Trophoblast cell (in vitro differentiated cells and primary cell): ENCODE measurements at regions not wholly inside any gene's neighbourhood (a gene's known extent, or its start where the extent isn't known, plus 50 kb on each side); places are given as distances from the start of the nearest gene placed in this dataset.

Experiments
- DNase-seq, 2 donors: peaks; one replicate each; pipeline ENCODE4 v3.0.0-alpha.2; 2016
- H2AFZ ChIP-seq: 2 replicates; pipeline ENCODE4 v1.6.1; 2013; ENCODE audit warnings: low read length, moderate library complexity, mild to moderate bottlenecking; ENCODE audit not compliant: insufficient read depth, poor library complexity
- H2AK5ac ChIP-seq: 2 replicates; pipeline ENCODE4 v1.6.1; 2013; ENCODE audit warnings: mild to moderate bottlenecking, low read length
- H2BK120ac ChIP-seq: 2 replicates; pipeline ENCODE4 v1.6.1; 2013; ENCODE audit warnings: low read length, mild to moderate bottlenecking, moderate library complexity; ENCODE audit not compliant: insufficient read depth, poor library complexity
- H2BK12ac ChIP-seq: 2 replicates; pipeline ENCODE4 v1.6.1; 2013; ENCODE audit warnings: mild to moderate bottlenecking, low read length, moderate library complexity
- H2BK5ac ChIP-seq: 2 replicates; pipeline ENCODE4 v1.6.1; 2013; ENCODE audit warnings: low read length, low read depth, moderate library complexity, mild to moderate bottlenecking; ENCODE audit not compliant: poor library complexity
- H3K14ac ChIP-seq: 2 replicates; pipeline ENCODE4 v1.6.1; 2013; ENCODE audit warnings: mild to moderate bottlenecking, low read length
- H3K18ac ChIP-seq: 2 replicates; pipeline ENCODE4 v1.6.1; 2013; ENCODE audit warnings: mild to moderate bottlenecking, low read length
- H3K23ac ChIP-seq: 2 replicates; pipeline ENCODE4 v1.6.1; 2013; ENCODE audit warnings: low read length
- H3K27ac ChIP-seq: 2 replicates; pipeline ENCODE4 v1.5.1; 2013; ENCODE audit warnings: low read depth, mild to moderate bottlenecking, inconsistent platforms, low read length, moderate library complexity
- H3K27me3 ChIP-seq: 2 replicates; pipeline ENCODE4 v1.6.1; 2013; ENCODE audit warnings: inconsistent platforms, mild to moderate bottlenecking, low read length, moderate library complexity; ENCODE audit not compliant: insufficient read depth
- H3K36me3 ChIP-seq, 2 experiments: 1 replicate in 1 of 2; 2 replicates in 1 of 2; pipeline ENCODE4 v1.6.1; 2013; ENCODE audit warnings: low read length in 2 of 2, mild to moderate bottlenecking in 2 of 2, moderate library complexity in 1 of 2; ENCODE audit not compliant: insufficient read depth in 2 of 2, control insufficient read depth in 1 of 2
- H3K4ac ChIP-seq: 2 replicates; pipeline ENCODE4 v1.6.1; 2013; ENCODE audit warnings: low read depth, mild to moderate bottlenecking, low read length, moderate library complexity
- H3K4me1 ChIP-seq, 2 experiments: 1 replicate in 1 of 2; 2 replicates in 1 of 2; pipeline ENCODE4 v1.6.1; 2013; ENCODE audit warnings: low read length in 2 of 2, mild to moderate bottlenecking in 2 of 2, moderate library complexity in 1 of 2; ENCODE audit not compliant: insufficient read depth in 2 of 2, control insufficient read depth in 1 of 2
- H3K4me2 ChIP-seq: 2 replicates; pipeline ENCODE4 v1.6.1; 2013; ENCODE audit warnings: inconsistent platforms, mild to moderate bottlenecking, low read length, moderate library complexity
- H3K4me3 ChIP-seq: 2 replicates; pipeline ENCODE4 v1.5.1; 2013; ENCODE audit warnings: mild to moderate bottlenecking, low read depth, low read length, inconsistent platforms
- H3K79me1 ChIP-seq: one replicate; pipeline ENCODE4 v1.6.1; 2013; ENCODE audit warnings: low read length
- H3K79me2 ChIP-seq: 2 replicates; pipeline ENCODE4 v1.6.1; 2013; ENCODE audit warnings: low read length, mild to moderate bottlenecking; ENCODE audit not compliant: control insufficient read depth, insufficient read depth, poor library complexity
- H3K9ac ChIP-seq: 2 replicates; pipeline ENCODE4 v1.6.1; 2013; ENCODE audit warnings: mild to moderate bottlenecking, low read length
- H3K9me3 ChIP-seq: 2 replicates; pipeline ENCODE4 v1.6.1; 2013; ENCODE audit warnings: low read depth, mild to moderate bottlenecking, control low read depth, inconsistent platforms, low read length; ENCODE audit not compliant: insufficient read depth
- H4K12ac ChIP-seq: 2 replicates; pipeline ENCODE4 v1.6.1; 2013; ENCODE audit warnings: low read depth, mild to moderate bottlenecking, low read length, moderate library complexity
- H4K8ac ChIP-seq: 2 replicates; pipeline ENCODE4 v1.6.1; 2013; ENCODE audit warnings: low read depth, mild to moderate bottlenecking, low read length, moderate library complexity
- H4K91ac ChIP-seq: one replicate; pipeline ENCODE4 v1.6.1; 2013; ENCODE audit warnings: low read depth, mild to moderate bottlenecking, low read length, moderate library complexity
- WGBS: extraction: QIAGEN DNeasy Blood & Tissue Kit; methylation state at CpG from one replicate; pipeline ENCODE4 v1.1.7; 2013; ENCODE audit warnings: missing lambda C conversion rate; ENCODE audit not compliant: insufficient read length, insufficient coverage; ENCODE audit errors: extremely low coverage; 5-methylcytosine and 5-hydroxymethylcytosine counted together

DNA sequence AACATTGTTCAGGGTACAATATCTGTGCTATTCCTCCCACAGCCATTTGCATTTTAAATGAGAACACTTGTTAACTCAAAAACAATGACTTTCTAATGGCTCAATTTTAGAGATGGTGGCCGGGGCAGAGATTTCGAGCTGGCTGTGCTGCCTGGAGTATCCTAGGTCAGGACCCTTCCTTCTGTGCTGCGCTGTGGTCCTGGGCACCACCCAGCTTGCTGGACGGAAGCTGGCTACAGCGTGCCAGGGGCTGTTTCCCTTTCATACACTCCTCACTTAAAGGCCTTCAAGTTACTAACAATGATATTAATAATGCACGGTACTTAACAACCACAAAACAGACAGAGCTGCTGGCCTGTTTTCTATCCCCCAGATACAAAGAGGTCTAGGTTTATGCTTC is 194.4 kb upstream of the CST7 start:
- no peak overlapping the region for H2BK12ac ChIP-seq
- no peaks in the 10 kb centered on the region for H3K79me1 ChIP-seq
- DNase-seq: no peak
- WGBS: no CpG with 5 or more reads among the region's 6 CpGs
- H3K36me3 ChIP-seq: no peaks in the 10 kb centered on the region
- no peak overlapping the region for H3K4me3 ChIP-seq
- no peak overlapping the region for H2BK5ac ChIP-seq
- H3K27ac ChIP-seq: no peak overlapping the region
- H3K4ac ChIP-seq: no peak overlapping the region
- H3K4me2 ChIP-seq: no peak overlapping the region
- H2AFZ ChIP-seq: no peak overlapping the region
- no peak overlapping the region for H3K23ac ChIP-seq
- no peak overlapping the region for H3K9ac ChIP-seq
- H4K12ac ChIP-seq: no peak overlapping the region
- no peaks in the 10 kb centered on the region for H3K79me2 ChIP-seq
- no peaks in the 10 kb centered on the region for H3K9me3 ChIP-seq
- no peak overlapping the region for H4K8ac ChIP-seq
- no peaks in the 10 kb centered on the region for H3K4me1 ChIP-seq
- H3K27me3 ChIP-seq: no peaks in the 10 kb centered on the region
- no peak overlapping the region for H2AK5ac ChIP-seq
- H3K18ac ChIP-seq: no peak overlapping the region
- no peak overlapping the region for H4K91ac ChIP-seq
- no peak overlapping the region for H2BK120ac ChIP-seq
- no peak overlapping the region for H3K14ac ChIP-seq

DNA sequence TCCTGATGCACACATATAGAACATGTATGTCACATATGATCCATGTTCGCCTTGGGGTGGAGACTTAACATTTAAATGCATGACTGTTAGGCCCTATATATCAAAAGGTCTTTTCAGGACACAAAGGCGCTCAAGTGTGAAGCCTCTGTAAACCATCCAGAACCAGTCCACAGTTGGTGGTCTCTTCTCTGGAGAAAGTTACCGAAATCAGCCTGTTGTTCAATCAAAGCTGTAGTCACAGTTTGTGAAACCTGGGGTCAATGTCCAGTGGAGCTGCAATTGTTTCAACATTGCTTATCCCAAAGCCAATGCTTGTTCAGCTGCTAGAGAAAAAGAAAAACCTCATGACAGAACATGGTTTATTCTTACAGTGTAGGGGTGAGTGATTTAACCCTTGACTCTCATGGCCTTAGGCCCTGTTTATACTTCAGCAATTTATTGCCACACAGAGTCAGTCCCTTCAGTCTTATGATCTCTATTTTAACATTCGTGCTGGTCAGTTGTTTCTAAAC is 193.6 kb upstream of the CST7 start:
- Histone ChIP-seq H4K12ac (no peak overlapping the region), H2BK120ac (no peak overlapping the region), H3K79me1 (no peaks in the 10 kb centered on the region), H3K18ac (no peak overlapping the region), H3K4ac (no peak overlapping the region), H2BK5ac (no peak overlapping the region), H3K27ac (no peak overlapping the region), H2BK12ac (no peak overlapping the region), H3K9me3 (peaks cover under 1% of the 10 kb centered on the region), H3K23ac (no peak overlapping the region), H3K4me1 (no peaks in the 10 kb centered on the region), H3K4me3 (no peak overlapping the region), H4K91ac (no peak overlapping the region), H3K79me2 (no peaks in the 10 kb centered on the region), H2AFZ (no peak overlapping the region), H3K36me3 (no peaks in the 10 kb centered on the region), H3K9ac (no peak overlapping the region), H3K14ac (no peak overlapping the region), H2AK5ac (no peak overlapping the region), H3K4me2 (no peak overlapping the region), H4K8ac (no peak overlapping the region), H3K27me3 (no peaks in the 10 kb centered on the region)
- DNase-seq: no peak
- WGBS: no CpG with 5 or more reads among the region's 4 CpGs

DNA sequence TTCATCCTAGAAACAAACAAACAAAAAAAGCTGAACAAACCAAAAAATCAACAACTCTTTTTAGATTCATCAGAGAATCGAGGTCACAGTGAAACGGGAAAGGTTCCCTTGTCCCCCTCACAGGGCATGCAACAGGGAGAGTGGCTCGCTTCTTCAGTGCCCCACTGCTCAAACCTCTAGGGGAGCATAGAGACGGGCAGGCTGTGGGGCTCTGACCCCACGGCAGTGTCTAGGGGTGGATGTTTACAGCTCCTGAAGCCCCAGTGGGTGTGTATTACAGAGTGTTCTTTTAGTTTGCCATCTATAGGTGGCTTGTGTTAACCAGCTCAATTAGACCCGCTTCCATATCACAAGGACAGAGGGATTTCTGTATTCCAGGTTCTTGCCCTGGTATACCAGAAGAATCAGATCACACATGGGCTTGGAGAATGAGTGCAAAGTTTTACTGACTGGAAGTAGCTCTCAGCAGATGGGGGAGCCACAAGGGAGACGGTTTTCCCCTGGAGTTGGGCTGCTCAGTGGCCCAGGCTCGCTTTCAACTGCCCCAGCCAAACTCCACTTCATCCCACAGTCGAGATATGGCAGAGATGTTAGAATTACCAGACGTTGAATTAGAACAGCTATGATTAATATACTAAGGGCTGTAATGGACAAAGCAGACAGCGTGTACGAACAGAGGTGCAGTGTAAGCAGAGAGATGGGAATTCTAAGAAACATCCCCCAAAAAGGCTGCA is 192.6 kb upstream of the CST7 start:
- no peak overlapping the region for H2BK120ac ChIP-seq
- no peak overlapping the region for H3K14ac ChIP-seq
- H3K79me2 ChIP-seq: no peaks in the 10 kb centered on the region
- no peak overlapping the region for H3K23ac ChIP-seq
- H4K8ac ChIP-seq: no peak overlapping the region
- peaks cover 1% of the 10 kb centered on the region for H3K9me3 ChIP-seq
- DNase-seq: no peak
- H3K4ac ChIP-seq: no peak overlapping the region
- H3K9ac ChIP-seq: no peak overlapping the region
- H3K18ac ChIP-seq: no peak overlapping the region
- H3K36me3 ChIP-seq: no peaks in the 10 kb centered on the region
- H3K4me3 ChIP-seq: no peak overlapping the region
- no peak overlapping the region for H2AFZ ChIP-seq
- no peak overlapping the region for H2AK5ac ChIP-seq
- H3K79me1 ChIP-seq: no peaks in the 10 kb centered on the region
- H3K27me3 ChIP-seq: no peaks in the 10 kb centered on the region
- no peak overlapping the region for H3K4me2 ChIP-seq
- no peak overlapping the region for H4K91ac ChIP-seq
- H2BK12ac ChIP-seq: peak overlapping the region; percentile 23
- H3K27ac ChIP-seq: no peak overlapping the region
- H4K12ac ChIP-seq: no peak overlapping the region
- H3K4me1 ChIP-seq: no peaks in the 10 kb centered on the region
- H2BK5ac ChIP-seq: no peak overlapping the region
- WGBS: no CpG with 5 or more reads among the region's 12 CpGs

DNA sequence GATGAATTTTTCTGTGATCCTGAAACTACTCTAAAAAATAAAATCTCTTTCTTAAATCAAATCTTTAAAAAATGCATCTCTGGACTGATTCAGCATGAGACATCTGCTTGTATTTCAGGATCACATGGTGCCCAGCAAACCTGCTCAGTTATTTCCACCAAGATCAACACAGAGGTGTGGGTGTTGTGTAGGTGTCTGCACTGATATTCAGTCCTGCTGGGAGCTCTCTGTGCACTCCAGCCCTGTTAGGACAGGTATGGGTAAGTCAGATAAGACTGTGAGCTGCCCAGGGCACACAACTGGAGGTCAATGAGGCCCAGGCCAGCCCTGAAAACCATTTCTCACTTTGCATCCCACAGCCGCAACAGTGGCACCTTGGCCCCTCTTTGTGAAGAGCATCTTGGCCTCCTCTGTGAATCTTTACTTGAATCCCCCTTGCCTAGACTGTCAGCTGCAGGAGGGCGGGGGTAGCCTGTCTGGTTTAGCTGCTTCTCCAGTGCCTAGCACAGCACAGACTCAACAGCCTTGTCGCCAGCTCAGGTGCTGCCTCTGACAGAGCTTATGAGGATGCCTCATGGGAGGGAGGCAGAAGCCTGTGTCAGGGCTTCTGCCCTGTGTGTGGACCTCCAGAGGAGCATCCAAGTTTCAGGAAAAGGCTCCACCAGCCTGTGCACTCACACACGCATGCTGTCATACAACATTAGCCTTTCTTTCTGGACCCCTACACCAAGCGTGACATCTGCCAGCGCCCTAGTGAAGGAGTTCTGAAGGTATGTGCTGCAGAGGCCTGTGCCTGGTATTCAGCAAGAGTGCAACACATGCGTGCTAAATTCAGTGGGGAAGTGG is 187.6 kb upstream of the CST7 start:
- Histone ChIP-seq H3K4me2 (no peak overlapping the region), H3K4me1 (peaks cover 0 to 2% of the 10 kb centered on the region in 2 experiments), H3K4me3 (no peak overlapping the region), H3K79me2 (no peaks in the 10 kb centered on the region), H3K14ac (no peak overlapping the region), H3K9ac (no peak overlapping the region), H2BK12ac (no peak overlapping the region), H3K9me3 (peaks cover 1% of the 10 kb centered on the region), H2AFZ (no peak overlapping the region), H3K18ac (no peak overlapping the region), H3K79me1 (no peaks in the 10 kb centered on the region), H4K8ac (no peak overlapping the region), H3K36me3 (no peaks in the 10 kb centered on the region), H3K4ac (no peak overlapping the region), H3K23ac (no peak overlapping the region), H3K27ac (no peak overlapping the region), H2AK5ac (no peak overlapping the region), H3K27me3 (no peaks in the 10 kb centered on the region), H4K12ac (no peak overlapping the region), H2BK120ac (no peak overlapping the region), H2BK5ac (no peak overlapping the region), H4K91ac (no peak overlapping the region)
- WGBS: no CpG with 5 or more reads among the region's 7 CpGs
- DNase-seq: no peak
